Common myeloid progenitor, CD34-positive (primary cell): ENCODE measurements at regions not wholly inside any gene's neighbourhood (a gene's known extent, or its start where the extent isn't known, plus 50 kb on each side); places are given as distances from the start of the nearest gene placed in this dataset.

Source experiments
- CTCF ChIA-PET: fragments of 350-600 bp; sonication (Branson Sonifier 250); formaldehyde crosslinking; loops from one replicate; lab custom pipeline; 2021; ENCODE audit warnings: antibody characterized with exemption; lab: Charles Lee
- POLR2A ChIA-PET: fragments of 350-600 bp; sonication (Branson Sonifier 250); formaldehyde crosslinking; loops from one replicate; lab custom pipeline; 2021; ENCODE audit warnings: antibody characterized with exemption; lab: Charles Lee
- DNase-seq, 3 donors: peaks; one replicate each; pipeline versions ENCODE4 v3.0.0 to v3.0.0-alpha.2; 2013
- H3K27ac ChIP-seq, 2 experiments: 1 replicate in 1 of 2; 2 replicates in 1 of 2; pipeline ENCODE4 v1.7.0; 2013; ENCODE audit warnings: inconsistent platforms in 2 of 2, low read length in 2 of 2, mild to moderate bottlenecking in 2 of 2, low read depth in 1 of 2, moderate library complexity in 1 of 2; ENCODE audit not compliant: severe bottlenecking in 2 of 2, insufficient read depth in 1 of 2, poor library complexity in 1 of 2
- H3K27me3 ChIP-seq, 5 experiments: replicated peaks in 2 of 5; 1 replicate in 3 of 5; 2 replicates in 2 of 5; pipeline versions ENCODE4 v1.6.1 to v1.7.0; 2013; ENCODE audit warnings: low read length in 4 of 5, mild to moderate bottlenecking in 2 of 5, moderate library complexity in 2 of 5, inconsistent platforms in 1 of 5; ENCODE audit not compliant: insufficient read depth in 5 of 5, control insufficient read depth in 4 of 5
- H3K36me3 ChIP-seq, 4 experiments: 1 replicate in 2 of 4; 2 replicates in 2 of 4; pipeline versions ENCODE4 v1.6.1 to v1.7.0; 2013; ENCODE audit warnings: low read length in 3 of 4, control low read depth in 1 of 4, mild to moderate bottlenecking in 1 of 4; ENCODE audit not compliant: control insufficient read depth in 4 of 4, insufficient read depth in 4 of 4
- H3K4me1 ChIP-seq, 4 experiments: 1 replicate in 3 of 4; 2 replicates in 1 of 4; pipeline versions ENCODE4 v1.6.1 to v1.7.1; 2013; ENCODE audit warnings: low read length in 3 of 4, mild to moderate bottlenecking in 3 of 4, control low read depth in 1 of 4, inconsistent platforms in 1 of 4, moderate library complexity in 1 of 4; ENCODE audit not compliant: control insufficient read depth in 4 of 4, insufficient read depth in 4 of 4; ENCODE audit errors: control extremely low read depth in 1 of 4
- H3K4me3 ChIP-seq, 7 experiments: 1 replicate in 4 of 7; 2 replicates in 3 of 7; pipeline versions ENCODE4 v1.5.1 to v1.7.0; 2013; ENCODE audit warnings: mild to moderate bottlenecking in 7 of 7, low read length in 6 of 7, moderate library complexity in 6 of 7, inconsistent platforms in 2 of 7, low read depth in 2 of 7, control low read depth in 1 of 7; ENCODE audit not compliant: insufficient read depth in 4 of 7, control insufficient read depth in 1 of 7; ENCODE audit errors: extremely low read depth in 1 of 7
- H3K9me3 ChIP-seq, 5 experiments: 1 replicate in 4 of 5; 2 replicates in 1 of 5; pipeline versions ENCODE4 v1.6.1 to v1.7.1; 2013; ENCODE audit warnings: low read length in 4 of 5, mild to moderate bottlenecking in 2 of 5, inconsistent platforms in 1 of 5, low read depth in 1 of 5, moderate library complexity in 1 of 5; ENCODE audit not compliant: control insufficient read depth in 4 of 5, insufficient read depth in 2 of 5; ENCODE audit errors: control extremely low read depth in 1 of 5
- WGBS: methylation state at CpG from one replicate; pipeline ENCODE4 v1.1.5; 2013; ENCODE audit not compliant: insufficient coverage; 5-methylcytosine and 5-hydroxymethylcytosine counted together

DNA sequence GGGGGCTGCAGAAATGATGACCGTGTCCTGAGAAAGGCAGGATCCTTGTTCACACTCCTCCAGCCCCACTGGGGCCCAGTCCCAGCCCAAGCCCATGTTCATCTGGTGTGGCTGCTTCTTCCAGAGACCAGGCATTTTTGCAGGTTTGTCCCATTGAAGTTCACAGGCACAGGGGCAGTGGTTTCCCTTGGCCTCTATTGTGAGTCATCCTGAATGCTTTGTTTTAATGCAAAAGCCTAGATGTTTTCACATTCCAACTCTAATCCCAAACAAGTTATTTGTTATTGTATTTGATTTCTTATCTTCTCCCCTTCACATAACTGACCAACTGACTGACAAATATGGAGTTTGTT lies 426.4 kb upstream of the ID2 start:
- H3K27ac ChIP-seq: no peak overlapping the region
- H3K36me3 ChIP-seq: no peaks in the 10 kb centered on the region
- H3K9me3 ChIP-seq: no peaks in the 10 kb centered on the region
- peaks cover 5 to 11% (median 9%) of the 10 kb centered on the region in 4 experiments for H3K4me1 ChIP-seq
- WGBS: 100% methylated on average over 1 of the region's 1 CpG
- no peak for DNase-seq
- ChIA-PET POLR2A (no interaction called here), CTCF (interaction anchor here (0.9 kb wide), 1 partner anchor 29 kb away, joined by 4 read pairs; no protein-coding TSS in a partner anchor)
- no peak overlapping the region for H3K4me3 ChIP-seq
- no peaks in the 10 kb centered on the region for H3K27me3 ChIP-seq

DNA sequence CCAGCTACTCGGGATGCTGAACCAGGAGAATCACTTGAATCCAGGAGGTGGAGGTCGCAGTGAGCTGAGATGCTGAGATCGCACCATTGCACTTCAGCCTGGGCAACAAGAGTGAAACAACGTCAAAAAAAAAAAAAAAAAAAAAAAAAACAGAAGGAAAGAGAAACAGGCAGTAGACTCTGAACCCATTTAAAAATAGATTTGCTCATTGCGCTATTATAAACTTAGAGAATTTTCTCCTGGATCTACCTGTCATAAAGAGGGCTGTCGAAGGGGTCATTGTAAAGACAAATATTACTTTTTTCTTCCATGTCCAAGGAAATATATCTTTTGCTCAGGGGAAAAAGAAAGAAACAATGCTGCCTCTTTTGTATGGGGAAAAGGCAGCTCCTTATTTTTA lies 425.0 kb upstream of the ID2 start:
- Histone ChIP-seq H3K4me3 (no peak overlapping the region), H3K36me3 (no peaks in the 10 kb centered on the region), H3K27me3 (no peaks in the 10 kb centered on the region), H3K4me1 (no peaks in the 10 kb centered on the region), H3K9me3 (no peaks in the 10 kb centered on the region), H3K27ac (no peak overlapping the region)
- no peak for DNase-seq
- ChIA-PET CTCF (no interaction called here), POLR2A (no interaction called here)
- 80% methylated on average over 3 of the region's 6 CpGs for WGBS

DNA sequence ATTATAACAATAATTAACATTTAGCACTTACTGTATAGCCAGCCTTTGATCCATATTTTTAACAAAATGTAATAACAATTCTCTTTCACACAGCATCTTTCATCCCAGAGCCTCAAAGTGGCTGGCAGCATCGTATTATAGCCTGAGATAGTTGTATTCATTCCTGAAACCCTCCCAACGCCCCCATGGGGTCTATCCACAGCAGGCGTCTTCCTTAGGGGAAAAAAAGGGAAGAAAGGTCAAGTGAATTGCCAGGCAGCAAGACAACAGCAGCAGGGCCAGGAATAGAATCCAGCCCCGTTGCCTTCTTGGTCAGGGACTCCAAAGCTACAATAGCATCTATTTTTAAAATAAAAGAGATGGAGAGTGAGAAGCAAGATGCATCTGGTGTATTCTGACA lies 424.4 kb upstream of the ID2 start:
- WGBS: 94% methylated on average over 3 of the region's 4 CpGs
- Histone ChIP-seq H3K27ac (no peak overlapping the region), H3K4me3 (no peak overlapping the region), H3K9me3 (no peaks in the 10 kb centered on the region), H3K27me3 (no peaks in the 10 kb centered on the region), H3K36me3 (no peaks in the 10 kb centered on the region), H3K4me1 (no peaks in the 10 kb centered on the region)
- no peak for DNase-seq
- POLR2A ChIA-PET: no interaction called here
- CTCF ChIA-PET: no interaction called here

DNA sequence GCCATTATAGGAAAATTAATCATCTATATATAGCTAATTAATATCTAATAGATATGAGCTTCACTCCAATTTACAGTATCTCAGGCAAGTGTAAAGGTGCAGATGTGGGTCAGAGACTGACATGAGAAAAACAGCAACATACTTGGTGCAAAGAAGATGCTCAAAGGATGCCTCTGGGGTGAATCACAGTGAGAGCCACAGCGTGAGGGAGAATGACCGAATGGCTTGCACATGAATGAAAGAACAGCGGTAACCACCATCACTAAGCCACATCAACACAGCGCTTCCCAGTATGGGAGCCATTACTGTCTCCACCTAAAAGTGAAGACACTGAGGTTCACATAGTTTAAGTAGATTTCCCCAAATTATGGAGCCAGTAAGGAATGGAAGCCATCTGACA lies 423.4 kb upstream of the ID2 start:
- ChIA-PET CTCF (no interaction called here), POLR2A (no interaction called here)
- WGBS: 100% methylated on average over 1 of the region's 4 CpGs
- H3K9me3 ChIP-seq: no peaks in the 10 kb centered on the region
- DNase-seq: no peak
- no peaks in the 10 kb centered on the region for H3K27me3 ChIP-seq
- H3K36me3 ChIP-seq: no peaks in the 10 kb centered on the region
- H3K4me1 ChIP-seq: peaks cover 0 to 5% (median 2%) of the 10 kb centered on the region in 4 experiments
- H3K27ac ChIP-seq: no peak overlapping the region
- no peak overlapping the region for H3K4me3 ChIP-seq

DNA sequence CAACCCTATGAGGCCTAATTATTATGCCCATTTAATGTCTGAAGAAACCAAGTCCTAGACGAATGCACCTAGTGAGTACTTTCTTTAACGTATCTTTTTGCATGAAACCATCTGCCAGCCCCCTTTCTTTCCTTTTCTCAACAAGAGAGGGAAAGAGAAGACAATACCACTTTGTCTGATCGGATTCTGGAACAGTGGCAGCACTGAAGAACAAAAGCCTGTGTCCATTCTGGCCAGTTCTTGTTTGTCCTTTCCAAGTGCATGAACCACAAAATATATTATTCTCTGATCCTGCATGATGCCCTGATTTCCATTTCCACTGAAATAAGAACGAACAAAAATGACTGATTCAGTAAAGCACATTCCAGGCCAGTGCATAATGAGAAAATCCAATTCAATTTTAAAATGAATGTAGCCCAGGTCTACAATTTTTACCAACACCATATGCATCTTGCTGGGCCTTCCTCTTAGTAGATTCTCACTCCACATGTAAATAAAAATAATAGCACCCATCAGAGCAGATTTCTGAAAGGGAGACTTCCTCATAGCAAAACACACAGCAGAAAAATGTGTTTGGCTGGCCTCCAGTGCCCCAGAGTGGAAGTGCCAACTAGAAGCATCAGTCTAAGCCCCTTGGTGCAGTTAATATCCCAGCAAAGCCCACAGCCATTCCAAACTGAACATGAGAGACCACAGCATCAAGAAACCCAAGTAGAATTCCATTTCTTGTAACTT lies 422.6 kb upstream of the ID2 start:
- no peaks in the 10 kb centered on the region for H3K36me3 ChIP-seq
- H3K4me3 ChIP-seq: no peak overlapping the region
- 96% methylated on average over 4 of the region's 4 CpGs for WGBS
- POLR2A ChIA-PET: no interaction called here
- H3K27ac ChIP-seq: no peak overlapping the region
- peaks cover 0 to 5% (median 2%) of the 10 kb centered on the region in 4 experiments for H3K4me1 ChIP-seq
- no peaks in the 10 kb centered on the region for H3K27me3 ChIP-seq
- DNase-seq: peak; percentile 14 to 74 (median 72)
- CTCF ChIA-PET: interaction anchor here (1.0 to 1.1 kb wide), 2 partner anchors 8 to 11 kb away, joined by 3 to 4 read pairs; no protein-coding TSS in a partner anchor
- H3K9me3 ChIP-seq: no peaks in the 10 kb centered on the region

DNA sequence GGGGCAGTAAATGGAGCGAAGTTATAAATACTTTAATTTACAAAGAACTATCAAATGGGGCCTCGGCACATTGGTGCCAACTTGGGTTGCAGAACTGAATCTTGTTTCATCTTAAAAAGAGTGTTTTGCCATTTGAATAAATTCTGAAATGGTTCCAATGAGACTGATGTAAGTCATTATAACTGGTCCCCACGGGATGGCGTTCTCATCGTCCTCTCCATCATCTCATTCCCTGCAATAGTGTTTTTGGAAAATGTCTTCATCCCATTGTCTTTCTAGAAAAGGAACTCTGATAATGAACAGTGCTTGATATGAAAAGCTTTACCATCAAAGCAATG lies 422.0 kb upstream of the ID2 start:
- POLR2A ChIA-PET: no interaction called here
- no peak overlapping the region for H3K27ac ChIP-seq
- H3K27me3 ChIP-seq: no peaks in the 10 kb centered on the region
- no peak overlapping the region for H3K4me3 ChIP-seq
- WGBS: no CpG with 5 or more reads among the region's 5 CpGs
- CTCF ChIA-PET: interaction anchor here (0.5 to 1.2 kb wide), 6 partner anchors 8 to 832 kb away, joined by 3 to 5 read pairs (median 4); no protein-coding TSS in a partner anchor
- no peaks in the 10 kb centered on the region for H3K9me3 ChIP-seq
- peaks cover 0 to 5% (median 2%) of the 10 kb centered on the region in 4 experiments for H3K4me1 ChIP-seq
- H3K36me3 ChIP-seq: no peaks in the 10 kb centered on the region
- DNase-seq: no peak

DNA sequence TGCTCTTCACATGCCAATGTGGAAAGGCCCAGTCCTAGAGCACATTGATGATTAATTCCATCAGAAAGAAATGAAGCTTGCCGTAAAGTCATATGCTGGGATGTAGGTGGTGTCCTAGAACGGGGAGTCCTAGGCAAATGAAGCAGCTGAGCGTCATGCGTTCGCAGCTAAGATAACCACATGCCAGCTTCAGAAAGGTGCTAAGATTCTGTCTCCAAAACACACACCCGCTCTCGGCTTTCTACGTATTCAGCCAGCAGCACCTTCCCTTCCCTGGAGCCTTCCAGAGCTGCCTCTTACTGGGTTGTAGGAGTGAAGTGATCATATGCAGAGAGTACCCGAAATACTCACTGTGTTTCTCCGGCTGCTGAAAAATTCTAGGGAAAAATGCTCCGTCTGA lies 421.6 kb upstream of the ID2 start:
- Histone ChIP-seq H3K27me3 (no peaks in the 10 kb centered on the region), H3K4me3 (no peak overlapping the region), H3K9me3 (no peaks in the 10 kb centered on the region), H3K4me1 (peaks cover 0 to 9% (median 2%) of the 10 kb centered on the region in 4 experiments), H3K27ac (no peak overlapping the region), H3K36me3 (no peaks in the 10 kb centered on the region)
- 100% methylated on average over 6 of the region's 11 CpGs for WGBS
- POLR2A ChIA-PET: no interaction called here
- CTCF ChIA-PET: interaction anchor here (0.5 to 1.2 kb wide), 6 partner anchors 9 to 833 kb away, joined by 3 to 5 read pairs (median 4); no protein-coding TSS in a partner anchor
- DNase-seq: no peak
